22Rv1 (cell line): ENCODE measurements at regions not wholly inside any gene's neighbourhood (a gene's known extent, or its start where the extent isn't known, plus 50 kb on each side); places are given as distances from the start of the nearest gene placed in this dataset.

Experiments used
- H3K27ac ChIP-seq: fragments of 450-650 bp; 2 replicates; pipeline ENCODE4 v1.5.1; 2017
- CTCF ChIP-seq: fragments of 450-650 bp; IDR thresholded peaks from 2 replicates; pipeline ENCODE4 v1.5.1; 2017; ENCODE audit warnings: mild to moderate bottlenecking
- ZFX ChIP-seq: fragments of 450-650 bp; IDR thresholded peaks from 2 replicates; pipeline ENCODE4 v1.6.1; 2017; ENCODE audit warnings: antibody characterized with exemption, borderline replicate concordance

- H3K27ac ChIP-seq = no peak overlapping the region
- TF ChIP-seq CTCF (no peak), ZFX (no peak)
Observed at GRCh38 chr9:3664044-3664443, 138.2 kb upstream of the RFX3 start.

GRCh38 chr9:3662671-3663070 is 136.9 kb upstream of the RFX3 start:
- H3K27ac ChIP-seq = no peak overlapping the region
- no peak for TF ChIP-seq ZFX
- no peak for TF ChIP-seq CTCF

GRCh38 chr9:3660936-3661335 is 135.1 kb upstream of the RFX3 start:
- H3K27ac ChIP-seq = no peak overlapping the region
- TF ChIP-seq CTCF = no peak

- H3K27ac ChIP-seq = no peak overlapping the region
- TF ChIP-seq ZFX = no peak
- no peak for TF ChIP-seq CTCF
Observed at GRCh38 chr9:3659647-3660046, 133.8 kb upstream of the RFX3 start.

- no peak for TF ChIP-seq CTCF
- H3K27ac ChIP-seq = no peak overlapping the region
Observed at GRCh38 chr9:3658964-3659363, 133.2 kb upstream of the RFX3 start.

- TF ChIP-seq CTCF = no peak
- no peak for TF ChIP-seq ZFX
- no peak overlapping the region for H3K27ac ChIP-seq
Observed at GRCh38 chr9:3656224-3656623, 130.4 kb upstream of the RFX3 start.

- no peak for TF ChIP-seq CTCF
- TF ChIP-seq ZFX = no peak
- H3K27ac ChIP-seq = no peak overlapping the region
Observed at GRCh38 chr9:3650994-3651622, 125.3 kb upstream of the RFX3 start.
